ENCODE measurements at regions not wholly inside any gene's neighbourhood (a gene's known extent, or its start where the extent isn't known, plus 50 kb on each side); places are given as distances from the start of the nearest gene placed in this dataset.

DNA sequence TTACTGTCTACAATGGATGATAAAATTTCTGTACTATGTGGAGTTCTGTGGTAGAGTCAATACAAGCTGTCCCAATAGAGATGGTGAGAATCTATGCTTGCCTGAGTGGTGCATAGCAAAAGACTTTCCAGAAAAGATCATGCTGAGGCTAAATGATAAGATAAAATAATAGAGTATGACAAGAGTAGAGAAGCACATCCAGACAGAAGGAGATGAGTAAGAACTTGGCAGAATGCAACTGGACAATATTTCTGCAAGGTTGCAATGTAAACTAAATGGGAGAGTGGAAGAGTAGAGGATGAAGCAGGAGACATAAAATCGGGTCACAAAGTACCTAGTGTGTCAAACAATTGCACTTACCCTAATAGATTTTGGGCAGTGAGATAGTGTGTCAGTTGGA is 347.6 kb downstream of the MDFIC start:
- no peak for DNase-seq (ENCODE audit: low spot score)

GRCh38 chr7:115267503-115267902 is 345.6 kb downstream of the MDFIC start:
- DNase-seq (ENCODE audit: low spot score): no peak

DNA sequence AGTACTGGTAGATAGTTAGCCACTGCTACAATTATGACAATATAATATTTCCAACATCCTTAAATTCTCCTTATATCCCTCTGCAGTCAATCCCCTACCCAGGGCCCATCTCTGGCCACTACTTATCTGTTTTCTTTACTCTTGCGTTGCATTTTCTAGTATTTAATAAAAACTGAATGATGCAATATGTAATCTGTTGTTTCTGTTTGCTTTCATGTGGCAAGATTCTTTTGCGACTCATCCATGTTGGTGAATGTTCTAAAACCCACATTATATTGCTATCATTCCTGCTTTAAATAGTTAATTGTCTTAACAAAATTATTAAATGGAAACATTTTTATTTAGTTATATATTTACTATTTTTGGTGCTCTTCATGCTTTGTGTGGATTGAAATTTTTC is 338.5 kb downstream of the MDFIC start:
- DNase-seq (ENCODE audit: low spot score): no peak

DNA sequence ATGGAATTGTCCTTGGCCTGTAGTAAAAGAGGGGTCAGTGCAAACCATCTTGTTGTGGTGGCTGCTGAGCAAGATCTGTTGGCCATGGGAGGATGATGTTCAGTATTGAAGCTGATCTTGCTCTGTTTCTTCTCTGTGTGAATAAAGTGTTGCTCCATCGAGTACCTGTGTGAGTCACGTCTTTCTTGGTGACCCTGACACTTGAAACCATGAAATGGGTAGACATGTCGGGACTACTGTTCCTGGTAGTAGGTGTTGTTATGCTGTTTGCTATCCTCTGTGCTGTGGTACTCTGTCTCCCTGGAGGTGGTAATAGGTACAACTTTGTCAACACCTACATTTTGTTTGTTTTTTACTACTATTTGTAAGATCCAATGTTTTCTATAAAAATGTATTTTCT is 330.6 kb downstream of the MDFIC start:
- no peak for DNase-seq (ENCODE audit: low spot score)

DNA sequence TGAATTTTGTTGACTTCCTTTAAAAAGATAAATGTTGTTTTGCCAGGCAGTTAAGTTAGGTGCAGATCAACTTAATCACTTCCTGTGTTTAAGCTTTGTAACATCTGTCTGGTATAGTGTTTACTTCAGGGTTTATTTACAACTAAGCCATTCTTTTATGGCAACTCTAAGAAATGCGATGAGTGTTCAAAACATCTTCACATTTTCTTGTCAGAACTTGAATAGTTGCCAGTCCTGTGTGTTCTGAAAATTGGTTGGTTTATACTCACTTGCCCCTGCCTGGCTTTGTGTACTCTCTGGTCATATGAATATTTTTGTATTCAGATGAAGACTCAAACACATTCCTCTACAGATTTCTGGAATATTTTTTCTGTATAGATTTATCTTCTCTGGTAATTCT is 327.2 kb downstream of the MDFIC start:
- no peak for DNase-seq (ENCODE audit: low spot score)

DNA sequence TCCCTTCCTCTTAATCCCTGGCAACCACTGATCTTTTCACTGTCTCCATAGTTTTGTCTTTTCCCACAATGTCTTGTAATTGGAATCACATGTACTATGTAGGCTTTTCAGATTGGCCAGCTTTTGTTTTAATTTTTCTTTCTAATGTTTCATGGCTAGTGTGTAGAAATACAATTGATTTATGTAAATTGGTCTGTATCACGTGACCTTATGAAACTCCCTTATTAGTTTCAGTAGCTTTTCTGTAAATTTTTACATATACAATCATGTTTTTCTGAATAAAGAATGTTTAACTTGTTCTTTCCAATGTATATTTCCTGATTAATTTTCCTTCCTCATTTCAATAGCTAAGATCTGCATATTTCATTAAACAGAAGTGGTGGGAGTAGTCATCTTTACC is 319.3 kb downstream of the MDFIC start:
- no peak for DNase-seq (ENCODE audit: low spot score)

- no peak for DNase-seq (ENCODE audit: low spot score)
Measured at GRCh38 chr7:115240242-115240641, 318.3 kb downstream of the MDFIC start.

DNA sequence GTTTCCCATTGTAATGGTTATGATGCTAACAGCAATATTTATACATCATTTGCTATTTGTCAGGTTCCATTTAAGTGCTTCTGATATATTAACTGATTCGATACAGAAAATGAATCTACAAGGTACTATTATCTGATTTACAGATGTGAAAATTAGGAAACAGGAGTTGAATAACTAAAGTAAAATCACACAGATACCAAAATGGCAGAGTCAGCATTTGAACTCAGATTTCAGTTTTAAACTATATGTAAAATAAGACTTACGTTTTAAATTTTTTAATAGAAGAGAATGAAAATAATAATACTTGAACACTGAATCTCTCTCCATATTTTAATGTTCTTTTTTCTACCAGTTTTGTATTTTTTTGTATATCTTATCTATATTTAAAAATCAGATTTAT is 313.2 kb downstream of the MDFIC start:
- DNase-seq (ENCODE audit: low spot score): no peak

- no peak for DNase-seq (ENCODE audit: low spot score)
Measured at GRCh38 chr7:115233809-115234208, 311.9 kb downstream of the MDFIC start.

DNA sequence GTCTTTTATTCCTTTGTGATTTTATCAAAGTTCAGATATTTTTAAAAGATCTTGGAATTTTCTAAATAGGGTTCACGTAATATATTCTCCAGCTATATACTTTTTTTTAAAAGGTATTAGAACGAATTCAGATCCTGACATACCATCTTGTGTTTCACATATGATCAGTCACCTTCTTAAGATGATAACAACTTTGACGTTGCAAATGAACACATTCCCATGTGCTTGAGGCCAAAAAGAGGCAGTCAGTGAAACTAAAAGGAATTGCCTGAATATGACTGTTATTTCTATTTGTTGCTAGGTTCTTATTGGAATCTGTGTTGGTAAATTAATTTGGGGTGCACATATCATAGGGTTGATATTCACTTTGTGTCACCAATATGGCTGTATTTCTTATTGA is 310.1 kb downstream of the MDFIC start:
- no peak for DNase-seq (ENCODE audit: low spot score)

- peak; percentile 20 for DNase-seq (ENCODE audit: low spot score)
Measured at GRCh38 chr7:115230882-115231571, 309.1 kb downstream of the MDFIC start.

DNA sequence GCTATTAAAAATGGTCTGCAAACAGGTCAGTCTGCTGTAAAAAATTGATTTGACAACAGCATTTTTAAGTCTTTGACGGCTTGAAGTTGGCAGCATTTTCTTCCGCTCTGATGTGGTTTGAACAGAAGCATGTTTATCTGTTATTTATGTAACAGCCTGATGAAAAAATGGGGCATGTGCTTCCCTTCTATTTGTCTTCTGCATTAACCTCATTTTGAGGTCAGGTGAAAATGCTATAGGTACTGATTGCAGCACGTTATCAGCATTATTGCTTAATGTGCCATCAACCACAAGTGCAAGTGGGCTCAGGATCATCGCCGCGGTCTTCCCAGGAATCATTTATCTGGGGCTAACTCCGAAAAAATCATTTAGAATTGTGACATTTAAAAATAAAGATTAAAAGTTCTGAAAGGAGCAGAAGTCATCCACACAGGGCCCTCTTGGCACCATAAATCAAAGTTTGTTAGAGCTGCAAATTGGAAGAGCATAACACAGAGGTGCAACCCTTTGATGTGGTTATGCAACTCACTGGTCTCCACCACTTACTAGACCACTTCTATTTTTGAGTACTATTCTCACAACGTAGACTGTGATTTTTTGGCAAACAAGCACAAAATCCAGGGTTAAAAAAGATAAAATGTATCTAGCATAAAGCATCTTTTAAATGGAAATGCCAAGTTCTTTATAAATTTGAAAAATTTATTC is 307.7 kb downstream of the MDFIC start:
- no peak for DNase-seq (ENCODE audit: low spot score)

DNA sequence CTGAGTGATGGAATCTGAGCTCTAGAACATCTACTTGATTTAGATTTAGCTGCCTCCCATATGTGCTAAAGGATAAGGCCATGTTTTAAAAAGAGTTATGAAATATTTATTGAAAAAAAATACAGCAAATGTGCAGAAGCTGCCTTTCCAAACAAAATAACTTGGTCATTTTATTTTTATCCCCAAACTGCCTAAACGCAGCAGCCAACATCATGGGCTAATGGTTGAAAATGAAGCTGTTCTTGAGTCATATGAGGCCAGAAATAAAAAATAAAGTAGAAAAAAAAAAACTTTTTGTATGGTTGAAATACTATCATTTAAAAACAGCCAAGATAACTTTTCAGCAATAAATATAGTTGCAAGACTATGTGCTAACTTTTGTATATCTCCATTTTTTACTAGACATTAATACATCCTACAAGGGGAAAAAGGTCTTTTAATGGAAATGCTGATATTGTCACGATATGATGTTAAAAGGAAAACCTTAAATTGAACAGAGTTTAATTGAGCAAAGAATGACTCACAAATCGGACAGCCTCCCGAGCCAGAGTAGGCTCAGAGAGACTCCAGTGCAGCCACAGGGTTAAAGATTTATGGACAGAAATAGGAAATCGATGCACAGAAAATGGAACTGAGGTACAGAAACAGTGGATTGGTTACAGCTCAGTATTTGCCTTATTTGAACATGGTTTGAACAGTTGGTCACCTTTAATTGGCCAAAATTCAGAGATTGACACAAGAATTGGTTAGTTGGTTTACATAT is 305.8 kb downstream of the MDFIC start:
- no peak for DNase-seq (ENCODE audit: low spot score)

DNA sequence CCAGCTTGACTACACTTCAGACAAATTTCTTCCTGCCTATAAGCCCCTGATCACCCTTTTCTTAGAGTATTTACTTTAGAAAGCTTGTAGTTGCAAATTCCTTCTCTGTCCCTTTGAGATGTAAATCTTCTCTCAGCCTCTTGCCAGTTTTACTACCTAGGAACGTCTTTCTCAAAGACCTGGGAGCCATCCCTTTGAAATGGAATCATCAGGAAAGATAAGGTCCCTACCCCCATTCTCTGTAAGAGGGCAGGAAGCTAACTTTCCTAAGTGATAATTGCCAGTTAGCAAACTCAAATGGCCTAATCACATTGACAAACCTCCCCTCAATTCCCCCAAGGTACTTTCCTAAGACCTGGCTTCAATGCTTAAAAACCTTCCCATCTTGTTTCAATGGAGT is 304.5 kb downstream of the MDFIC start:
- DNase-seq (ENCODE audit: low spot score): peak; percentile 47

DNA sequence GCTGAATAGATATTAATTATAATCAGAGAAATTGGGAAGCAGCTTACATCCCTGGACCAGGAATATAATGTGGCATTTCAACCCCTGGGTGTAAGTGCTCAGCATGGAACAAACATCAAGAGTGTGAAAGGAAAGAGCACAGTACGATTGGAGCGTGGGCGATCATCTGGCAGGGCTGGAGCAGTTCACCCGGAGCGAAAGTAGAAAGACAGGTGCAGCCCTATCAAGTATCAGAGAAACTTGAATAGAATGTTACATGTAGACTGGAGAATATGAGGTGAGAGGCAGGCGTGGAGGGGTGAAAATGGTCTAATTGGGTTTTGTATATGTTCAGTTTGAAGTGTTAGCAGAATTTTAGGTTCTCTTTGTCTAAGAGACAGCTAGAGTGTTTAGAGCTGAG is 303.0 kb downstream of the MDFIC start:
- DNase-seq (ENCODE audit: low spot score): no peak

DNA sequence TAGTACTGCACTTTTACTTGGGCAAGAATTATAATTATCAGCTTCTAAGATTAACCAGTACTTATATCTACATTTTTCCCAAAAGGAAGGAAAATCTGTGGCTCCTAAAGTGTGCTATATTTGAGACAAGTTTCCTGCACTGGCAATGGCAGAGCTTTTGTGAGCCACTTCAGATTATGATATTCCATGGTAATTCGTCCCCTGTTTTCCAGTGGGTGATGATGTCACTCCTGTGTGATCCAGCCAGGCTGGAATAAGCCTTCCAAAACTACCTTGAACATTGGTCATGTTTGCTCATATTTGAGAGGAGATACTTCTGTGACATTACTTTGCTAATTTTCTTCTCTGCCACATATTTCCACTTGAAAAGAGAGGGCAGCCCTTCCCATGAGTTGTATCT is 302.1 kb downstream of the MDFIC start:
- DNase-seq (ENCODE audit: low spot score): no peak

GRCh38 chr7:115221456-115221855 is 299.6 kb downstream of the MDFIC start:
- DNase-seq (ENCODE audit: low spot score): no peak

GRCh38 chr7:115218076-115218475 is 296.2 kb downstream of the MDFIC start:
- DNase-seq (ENCODE audit: low spot score): no peak

- no peak for DNase-seq (ENCODE audit: low spot score)
Measured at GRCh38 chr7:115217373-115217772, 295.5 kb downstream of the MDFIC start.

- DNase-seq (ENCODE audit: low spot score): no peak
Measured at GRCh38 chr7:115216652-115217051, 294.8 kb downstream of the MDFIC start.

DNA sequence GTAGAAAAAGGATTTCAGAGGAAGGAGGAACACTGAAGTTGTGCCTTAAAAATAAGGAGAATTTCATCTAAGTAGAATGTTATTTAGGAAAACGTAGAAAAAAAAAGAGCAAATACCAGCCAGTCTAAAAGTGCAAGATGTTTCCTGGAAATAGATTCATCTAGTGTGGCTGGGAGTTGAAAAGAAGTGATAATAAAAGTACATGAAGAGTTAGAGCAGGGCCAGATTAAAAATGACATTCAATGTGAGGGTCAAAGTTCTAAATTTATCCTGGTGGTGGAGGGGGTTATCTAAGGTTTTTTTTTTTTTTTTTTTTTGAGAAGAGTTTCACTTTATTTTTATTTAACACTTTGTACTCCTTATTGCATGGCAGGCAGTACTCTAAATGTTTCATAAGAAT is 289.3 kb downstream of the MDFIC start:
- no peak for DNase-seq (ENCODE audit: low spot score)

DNA sequence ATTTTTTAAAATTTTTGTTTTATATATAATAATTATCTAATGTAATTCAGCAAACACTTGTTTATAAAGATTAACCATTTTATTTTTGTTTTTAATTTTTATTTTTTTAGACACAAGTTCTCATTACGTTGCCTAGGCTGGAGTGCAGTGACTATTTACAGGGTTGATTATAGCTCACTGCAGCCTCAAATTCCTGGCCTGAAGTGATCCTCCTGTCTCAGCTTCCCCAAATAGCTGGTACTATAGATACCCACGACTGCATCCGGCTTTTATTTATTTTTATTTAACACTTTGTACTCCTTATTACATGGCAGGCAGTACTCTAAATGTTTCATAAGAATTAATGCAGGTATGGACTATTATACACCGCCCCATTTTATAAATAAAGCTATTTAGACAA is 288.7 kb downstream of the MDFIC start:
- DNase-seq (ENCODE audit: low spot score): no peak

Measured in iPS-NIHi11 (cell line).